SH-SY5Y (cell line): ENCODE measurements at regions not wholly inside any gene's neighbourhood (a gene's known extent, or its start where the extent isn't known, plus 50 kb on each side); places are given as distances from the start of the nearest gene placed in this dataset.

ENCODE experiments used
- GATA2 ChIP-seq: IDR thresholded peaks from 2 replicates; pipeline ENCODE4 v1.6.1; 2011; ENCODE audit warnings: mild to moderate bottlenecking, low read depth, low read length
- GATA3 ChIP-seq: IDR thresholded peaks from 2 replicates; pipeline ENCODE4 v1.6.1; 2011; ENCODE audit warnings: low read depth, mild to moderate bottlenecking, low read length, moderate library complexity

- TF ChIP-seq GATA3 = no peak
- no peak for TF ChIP-seq GATA2
Measured at GRCh38 chr7:24434972-24435371, 138.3 kb upstream of the PALS2 start.
